Osteoblast (primary cell): ENCODE measurements at regions not wholly inside any gene's neighbourhood (a gene's known extent, or its start where the extent isn't known, plus 50 kb on each side); places are given as distances from the start of the nearest gene placed in this dataset.

Experiments
- DNase-seq: peaks from one replicate; pipeline ENCODE4 v3.0.0; 2011; ENCODE audit warnings: low spot score, mixed read lengths; ENCODE audit not compliant: insufficient read length; ENCODE audit errors: missing footprints
- H2AFZ ChIP-seq: 2 replicates; pipeline ENCODE4 v1.6.0; 2011; ENCODE audit warnings: mild to moderate bottlenecking, low read length
- H3K27ac ChIP-seq: 2 replicates; pipeline ENCODE4 v1.5.1; 2011; ENCODE audit warnings: mild to moderate bottlenecking, low read depth, low read length, moderate library complexity
- H3K27me3 ChIP-seq: 2 replicates; pipeline ENCODE4 v1.6.0; 2012; ENCODE audit warnings: mild to moderate bottlenecking, control low read depth, inconsistent platforms, low read length, moderate library complexity; ENCODE audit not compliant: insufficient read depth
- H3K36me3 ChIP-seq: 2 replicates; pipeline ENCODE4 v1.5.1; 2011; ENCODE audit warnings: mild to moderate bottlenecking, low read length, control low read depth, moderate library complexity; ENCODE audit not compliant: insufficient read depth
- H3K4me1 ChIP-seq: 2 replicates; pipeline ENCODE4 v1.5.1; 2011; ENCODE audit warnings: mild to moderate bottlenecking, low read length, control low read depth, moderate library complexity; ENCODE audit not compliant: insufficient read depth
- H3K4me2 ChIP-seq: 2 replicates; pipeline ENCODE4 v1.6.0; 2011; ENCODE audit warnings: mild to moderate bottlenecking, low read length; ENCODE audit not compliant: insufficient read depth
- H3K4me3 ChIP-seq: fragments of 200-600 bp; sonication (generic); 3 replicates; pipeline ENCODE4 v1.5.1; 2012; ENCODE audit warnings: mild to moderate bottlenecking, low read length, inconsistent platforms; ENCODE audit not compliant: insufficient read depth
- H3K79me2 ChIP-seq: 2 replicates; pipeline ENCODE4 v1.6.0; 2012; ENCODE audit warnings: mild to moderate bottlenecking, low read length, control low read depth, inconsistent platforms; ENCODE audit not compliant: insufficient read depth
- H3K9me3 ChIP-seq: 2 replicates; pipeline ENCODE4 v1.5.1; 2011; ENCODE audit warnings: low read depth, low read length, control low read depth
- H4K20me1 ChIP-seq: 2 replicates; pipeline ENCODE4 v1.6.0; 2012; ENCODE audit warnings: mild to moderate bottlenecking, low read length, control low read depth; ENCODE audit not compliant: insufficient read depth
- CTCF ChIP-seq: IDR thresholded peaks from 2 replicates; pipeline ENCODE4 v1.5.1; 2011; ENCODE audit warnings: mild to moderate bottlenecking, low read depth, low read length, moderate library complexity; ENCODE audit errors: extremely low read depth

GRCh38 chr2:123768233-123768632, 256.9 kb upstream of the CNTNAP5 start:
- no peak overlapping the region for H3K4me2 ChIP-seq
- DNase-seq: no peak
- no peaks in the 10 kb centered on the region for H3K36me3 ChIP-seq
- H3K4me3 ChIP-seq: no peak overlapping the region
- H3K9me3 ChIP-seq: peaks cover 7% of the 10 kb centered on the region
- H3K27me3 ChIP-seq: no peaks in the 10 kb centered on the region
- no peaks in the 10 kb centered on the region for H4K20me1 ChIP-seq
- no peaks in the 10 kb centered on the region for H3K4me1 ChIP-seq
- TF ChIP-seq CTCF: no peak
- H3K27ac ChIP-seq: no peak overlapping the region
- H2AFZ ChIP-seq: no peak overlapping the region
- no peaks in the 10 kb centered on the region for H3K79me2 ChIP-seq

- TF ChIP-seq CTCF: no peak
Observed at GRCh38 chr2:123769001-123769400, 256.1 kb upstream of the CNTNAP5 start.

GRCh38 chr2:123770996-123771720, 253.9 kb upstream of the CNTNAP5 start:
- H3K27me3 ChIP-seq: no peaks in the 10 kb centered on the region
- no peak for TF ChIP-seq CTCF
- DNase-seq: no peak
- no peak overlapping the region for H3K4me3 ChIP-seq
- no peak overlapping the region for H2AFZ ChIP-seq
- H3K4me1 ChIP-seq: no peaks in the 10 kb centered on the region
- H3K27ac ChIP-seq: no peak overlapping the region
- no peak overlapping the region for H3K4me2 ChIP-seq
- no peaks in the 10 kb centered on the region for H3K36me3 ChIP-seq
- H3K9me3 ChIP-seq: peaks cover 7% of the 10 kb centered on the region
- H4K20me1 ChIP-seq: no peaks in the 10 kb centered on the region
- H3K79me2 ChIP-seq: no peaks in the 10 kb centered on the region

More at GRCh38 chr2:123769001-123769400, 256.1 kb upstream of the CNTNAP5 start:
- H3K36me3 ChIP-seq: no peaks in the 10 kb centered on the region
- H3K4me2 ChIP-seq: no peak overlapping the region
- H3K27me3 ChIP-seq: no peaks in the 10 kb centered on the region
- no peak for DNase-seq
- no peaks in the 10 kb centered on the region for H4K20me1 ChIP-seq
- H3K4me1 ChIP-seq: no peaks in the 10 kb centered on the region
- H3K27ac ChIP-seq: no peak overlapping the region
- H3K9me3 ChIP-seq: peaks cover 7% of the 10 kb centered on the region
- no peaks in the 10 kb centered on the region for H3K79me2 ChIP-seq
- no peak overlapping the region for H2AFZ ChIP-seq
- H3K4me3 ChIP-seq: no peak overlapping the region

GRCh38 chr2:123771928-123772632, 253.0 kb upstream of the CNTNAP5 start:
- Histone ChIP-seq H3K9me3 (peaks cover 7% of the 10 kb centered on the region), H3K36me3 (no peaks in the 10 kb centered on the region), H3K4me3 (no peak overlapping the region), H3K4me1 (no peaks in the 10 kb centered on the region), H3K27me3 (no peaks in the 10 kb centered on the region), H2AFZ (no peak overlapping the region), H3K79me2 (no peaks in the 10 kb centered on the region), H3K27ac (no peak overlapping the region), H3K4me2 (no peak overlapping the region), H4K20me1 (no peaks in the 10 kb centered on the region)
- no peak for TF ChIP-seq CTCF
- DNase-seq: no peak
